ENCODE measurements at regions not wholly inside any gene's neighbourhood (a gene's known extent, or its start where the extent isn't known, plus 50 kb on each side); places are given as distances from the start of the nearest gene placed in this dataset.

DNA sequence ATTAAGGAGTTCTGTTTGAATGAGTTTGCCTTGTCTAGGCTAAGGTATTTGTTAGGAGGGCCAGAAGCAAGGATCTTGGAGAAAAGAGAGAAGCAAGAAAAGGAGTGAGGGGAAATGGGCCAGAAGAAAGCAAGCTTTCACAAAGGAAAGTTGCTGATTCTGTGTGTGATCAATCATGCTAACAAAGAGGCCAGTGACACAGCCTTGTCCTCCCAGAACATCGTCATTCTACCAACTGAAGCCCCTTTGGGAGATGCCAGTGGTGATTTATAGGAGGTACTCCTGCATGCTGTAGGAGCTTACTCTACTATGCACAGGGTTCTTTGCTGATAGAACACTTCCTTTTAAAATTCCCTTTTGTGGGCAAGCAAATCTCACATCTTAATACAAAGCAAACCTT, 449.2 kb upstream of the SPRED2 start:
- CTCF ChIA-PET, result no interaction called here
- no peak overlapping the region for H2AFZ ChIP-seq (replicated peaks; ENCODE audit: low read length, poor library complexity)
- no peak overlapping the region for H4K5ac ChIP-seq (ENCODE audit: low read depth, low read length)
- no peak overlapping the region for H3K23ac ChIP-seq (ENCODE audit: low read depth, low read length)
- no peak for ATAC-seq (ENCODE audit: low read depth)
- no peak overlapping the region for H3K14ac ChIP-seq (replicated peaks; ENCODE audit: low read depth, low read length)
- H2BK15ac ChIP-seq (ENCODE audit: low read depth, low read length), result no peak overlapping the region
- WGBS, 2 experiments (ENCODE audit: extremely low coverage in 2 of 2, insufficient read length in 1 of 2), result no CpG with 5 or more reads among the region's 1 CpG
- no peaks in the 10 kb centered on the region for H4K20me1 ChIP-seq (ENCODE audit: insufficient read depth, low read length)
- no peak overlapping the region for H3K56ac ChIP-seq (ENCODE audit: extremely low read depth, insufficient read depth, low read length)
- H2BK120ac ChIP-seq (ENCODE audit: low read depth, low read length), result no peak overlapping the region
- POLR2A ChIA-PET (ENCODE audit: unreplicated experiment), result no interaction called here
- in situ Hi-C loops (cut with MboI; ENCODE audit: low sequenced_read_pairs) (no loop called here), dilution Hi-C loops (cut with HindIII; ENCODE audit: low sequenced_read_pairs, unreplicated experiment) (no loop called here), intact Hi-C loops (cut with micrococcal nuclease) (no loop called here)
- DNase-seq, result no peak
- H3K9ac ChIP-seq (ENCODE audit: low read depth, low read length), result no peak overlapping the region
- no peak overlapping the region for H2AK5ac ChIP-seq (ENCODE audit: low read depth, low read length)
- H3K27me3 ChIP-seq (ENCODE audit: control insufficient read depth, insufficient read depth, low read length), result peaks cover 2% of the 10 kb centered on the region
- no peak overlapping the region for H3K4me3 ChIP-seq (ENCODE audit: insufficient read depth, low read depth, low read length)
- no peak overlapping the region for H4K8ac ChIP-seq (ENCODE audit: low read depth in 2 of 2, low read length in 2 of 2)
- no peaks in the 10 kb centered on the region for H3K36me3 ChIP-seq (ENCODE audit: control insufficient read depth, insufficient read depth, low read length)
- no peak overlapping the region for H3K18ac ChIP-seq (ENCODE audit: low read depth, low read length)
- H2BK20ac ChIP-seq (ENCODE audit: low read depth, low read length), result no peak overlapping the region
- H3K79me1 ChIP-seq (ENCODE audit: low read depth in 1 of 2, low read length in 2 of 2), result no peaks in the 10 kb centered on the region
- H2AK9ac ChIP-seq (replicated peaks; ENCODE audit: low read depth, low read length, poor library complexity), result no peak overlapping the region
- BruUV-seq (replicated peaks), result no TSS peak
- H3K4ac ChIP-seq (ENCODE audit: low read depth, low read length), result no peak overlapping the region
- H3K4me2 ChIP-seq (ENCODE audit: low read depth, low read length), result no peak overlapping the region
- no peak overlapping the region for H4K91ac ChIP-seq (ENCODE audit: insufficient read depth, low read depth, low read length)
- H3K9me1 ChIP-seq (ENCODE audit: insufficient read depth, low read length), result no peaks in the 10 kb centered on the region; the same call in 1 of the 2 replicates
- H3K4me1 ChIP-seq (ENCODE audit: control insufficient read depth, insufficient read depth, low read length), result peaks cover 2% of the 10 kb centered on the region
- H3K27ac ChIP-seq (ENCODE audit: insufficient read depth, low read length), result no peak overlapping the region
- H2BK5ac ChIP-seq (ENCODE audit: low read depth, low read length, poor library complexity, severe bottlenecking), result no peak overlapping the region
- TF ChIP-seq CEBPB (IDR thresholded peaks at IDR 0.05; ENCODE audit: low read depth, low read length) (no peak), SMC3 (IDR thresholded peaks at IDR 0.05; ENCODE audit: low read depth, low read length) (no peak), RCOR1 (IDR thresholded peaks at IDR 0.05; ENCODE audit: insufficient replicate concordance, low read length) (no peak), RFX5 (IDR thresholded peaks at IDR 0.05; ENCODE audit: low read depth, low read length) (no peak), CHD1 (IDR thresholded peaks at IDR 0.05; ENCODE audit: low read depth, low read length) (no peak), RAD21 (IDR thresholded peaks at IDR 0.05; ENCODE audit: low read length) (no peak), MAZ (IDR thresholded peaks at IDR 0.05; ENCODE audit: borderline replicate concordance, low read depth, low read length) (no peak), MAFK (IDR thresholded peaks at IDR 0.05; ENCODE audit: low read depth, low read length) (no peak), MXI1 (IDR thresholded peaks at IDR 0.05; ENCODE audit: borderline replicate concordance, low read depth, low read length) (no peak), FOS (IDR thresholded peaks at IDR 0.05; ENCODE audit: low read depth, low read length) (no peak)
- TF ChIP-seq, protein P1, sequence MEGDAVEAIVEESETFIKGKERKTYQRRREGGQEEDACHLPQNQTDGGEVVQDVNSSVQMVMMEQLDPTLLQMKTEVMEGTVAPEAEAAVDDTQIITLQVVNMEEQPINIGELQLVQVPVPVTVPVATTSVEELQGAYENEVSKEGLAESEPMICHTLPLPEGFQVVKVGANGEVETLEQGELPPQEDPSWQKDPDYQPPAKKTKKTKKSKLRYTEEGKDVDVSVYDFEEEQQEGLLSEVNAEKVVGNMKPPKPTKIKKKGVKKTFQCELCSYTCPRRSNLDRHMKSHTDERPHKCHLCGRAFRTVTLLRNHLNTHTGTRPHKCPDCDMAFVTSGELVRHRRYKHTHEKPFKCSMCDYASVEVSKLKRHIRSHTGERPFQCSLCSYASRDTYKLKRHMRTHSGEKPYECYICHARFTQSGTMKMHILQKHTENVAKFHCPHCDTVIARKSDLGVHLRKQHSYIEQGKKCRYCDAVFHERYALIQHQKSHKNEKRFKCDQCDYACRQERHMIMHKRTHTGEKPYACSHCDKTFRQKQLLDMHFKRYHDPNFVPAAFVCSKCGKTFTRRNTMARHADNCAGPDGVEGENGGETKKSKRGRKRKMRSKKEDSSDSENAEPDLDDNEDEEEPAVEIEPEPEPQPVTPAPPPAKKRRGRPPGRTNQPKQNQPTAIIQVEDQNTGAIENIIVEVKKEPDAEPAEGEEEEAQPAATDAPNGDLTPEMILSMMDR (conservative IDR thresholded peaks at IDR 0.05; ENCODE audit: low read depth, low read length), result no peak
- H3K9me3 ChIP-seq (ENCODE audit: control insufficient read depth, insufficient read depth, low read length), result no peaks in the 10 kb centered on the region

Measured in IMR-90 (cell line).